Keratinocyte (primary cell): ENCODE measurements at regions not wholly inside any gene's neighbourhood (a gene's known extent, or its start where the extent isn't known, plus 50 kb on each side); places are given as distances from the start of the nearest gene placed in this dataset.

Experiments used
- DNase-seq: peaks from one replicate; pipeline ENCODE4 v3.0.0-alpha.2; 2011; ENCODE audit warnings: low read depth, missing footprints, low spot score
- FAIRE-seq: peaks from 2 replicates; lab custom pipeline; 2011; peaks lifted over from hg19 to GRCh38; lab: Jason Lieb, UNC
- H2AFZ ChIP-seq: 2 replicates; pipeline ENCODE4 v1.6.0; 2012; ENCODE audit warnings: low read length, control low read depth, inconsistent platforms; ENCODE audit not compliant: control insufficient read depth
- H3K27ac ChIP-seq: 2 replicates; pipeline ENCODE4 v1.5.1; 2011; ENCODE audit warnings: low read length; ENCODE audit not compliant: control insufficient read depth, insufficient read depth
- H3K27me3 ChIP-seq: 3 replicates; pipeline ENCODE4 v1.6.0; 2011; ENCODE audit warnings: low read length; ENCODE audit not compliant: control insufficient read depth, insufficient read depth; ENCODE audit errors: extremely low read depth
- H3K36me3 ChIP-seq, 2 experiments: 2 replicates in 1 of 2; 3 replicates in 1 of 2; pipeline ENCODE4 v1.5.1; 2011; ENCODE audit warnings: low read length in 2 of 2, mild to moderate bottlenecking in 1 of 2; ENCODE audit not compliant: control insufficient read depth in 2 of 2, insufficient read depth in 2 of 2; ENCODE audit errors: extremely low read depth in 1 of 2
- H3K4me1 ChIP-seq: 3 replicates; pipeline ENCODE4 v1.5.1; 2011; ENCODE audit warnings: low read length; ENCODE audit not compliant: control insufficient read depth, insufficient read depth; ENCODE audit errors: extremely low read depth
- H3K4me2 ChIP-seq: 3 replicates; pipeline ENCODE4 v1.6.0; 2011; ENCODE audit warnings: low read depth, low read length; ENCODE audit not compliant: control insufficient read depth, insufficient read depth; ENCODE audit errors: extremely low read depth
- H3K4me3 ChIP-seq, 3 experiments: fragments of 200-600 bp in 1 of 3; sonication (generic) in 1 of 3; 2 replicates in 2 of 3; 3 replicates in 1 of 3; pipeline ENCODE4 v1.5.1; 2011 to 2016; ENCODE audit warnings: low read length in 3 of 3, mild to moderate bottlenecking in 3 of 3, control low read depth in 2 of 3, inconsistent platforms in 1 of 3, low read depth in 1 of 3, mixed read lengths in 1 of 3, mixed run types in 1 of 3, moderate library complexity in 1 of 3; ENCODE audit not compliant: control insufficient read depth in 2 of 3, insufficient read depth in 2 of 3; ENCODE audit errors: extremely low read depth in 1 of 3
- H3K79me2 ChIP-seq: 2 replicates; pipeline ENCODE4 v1.6.0; 2012; ENCODE audit warnings: low read length; ENCODE audit not compliant: control insufficient read depth, insufficient read depth
- H3K9ac ChIP-seq: 3 replicates; pipeline ENCODE4 v1.6.0; 2011; ENCODE audit warnings: low read length; ENCODE audit not compliant: control insufficient read depth, insufficient read depth; ENCODE audit errors: extremely low read depth
- H3K9me1 ChIP-seq: 3 replicates; pipeline ENCODE4 v1.6.0; 2011; ENCODE audit warnings: low read length; ENCODE audit not compliant: control insufficient read depth, insufficient read depth; ENCODE audit errors: extremely low read depth
- H3K9me3 ChIP-seq: 2 replicates; pipeline ENCODE4 v1.5.1; 2012; ENCODE audit warnings: low read depth, low read length; ENCODE audit not compliant: control insufficient read depth
- H4K20me1 ChIP-seq: 3 replicates; pipeline ENCODE4 v1.6.0; 2011; ENCODE audit warnings: low read length; ENCODE audit not compliant: control insufficient read depth, insufficient read depth; ENCODE audit errors: extremely low read depth
- CTCF ChIP-seq, 3 experiments: IDR thresholded peaks in 1 of 3; conservative IDR thresholded peaks in 1 of 3; optimal IDR thresholded peaks in 1 of 3; 2 replicates in 2 of 3; 3 replicates in 1 of 3; pipeline versions ENCODE3 to v1.5.1; 2011; ENCODE audit warnings: low read length in 3 of 3, mild to moderate bottlenecking in 3 of 3, moderate library complexity in 2 of 3, control low read depth in 1 of 3, inconsistent platforms in 1 of 3; ENCODE audit not compliant: insufficient read depth in 2 of 3; ENCODE audit errors: extremely low read depth in 1 of 3
- EZH2 ChIP-seq: IDR thresholded peaks from one replicate; pipeline ENCODE4 v1.6.1; 2012; ENCODE audit warnings: inconsistent platforms, mild to moderate bottlenecking, low read length, moderate library complexity
- dilution Hi-C: fragments of 300-500 bp; cut with MboI; formaldehyde crosslinking; loops from one replicate; pipeline ENCODE4 v1.7.0; 2020; ENCODE audit warnings: low sequenced_read_pairs; ENCODE audit not compliant: extremely low pct_ligation_motif_present

- Histone ChIP-seq H2AFZ (no peak overlapping the region), H3K9ac (no peak overlapping the region), H3K9me3 (no peaks in the 10 kb centered on the region), H3K27me3 (no peaks in the 10 kb centered on the region), H3K36me3 (no peaks in the 10 kb centered on the region), H3K4me1 (peaks cover 44% of the 10 kb centered on the region), H3K27ac (peak overlapping the region; percentile 0), H3K9me1 (no peaks in the 10 kb centered on the region), H3K4me3 (peak overlapping the region in 1 of 3 experiments; percentile 5), H3K79me2 (no peaks in the 10 kb centered on the region), H3K4me2 (peak overlapping the region; percentile 62), H4K20me1 (no peaks in the 10 kb centered on the region)
- dilution Hi-C loops: no loop called here
- peak in 1 of 3 experiments; percentile 16 for TF ChIP-seq CTCF (optimal IDR thresholded peaks at IDR 0.05 in 1 of 3, IDR thresholded peaks at IDR 0.05 in 1 of 3, conservative IDR thresholded peaks at IDR 0.05 in 1 of 3; ENCODE audit: extremely low read depth in 1 of 3, insufficient read depth in 2 of 3, low read length in 3 of 3)
- no peak for TF ChIP-seq EZH2
- DNase-seq: no peak
- peak; percentile 79 for FAIRE-seq
Measured at GRCh38 chr6:43972179-43972912, 154.9 kb downstream of the MRPL14 start.

GRCh38 chr6:43971776-43972126 is 155.5 kb downstream of the MRPL14 start:
- no peak overlapping the region for H3K27ac ChIP-seq
- H4K20me1 ChIP-seq: no peaks in the 10 kb centered on the region
- no peaks in the 10 kb centered on the region for H3K9me3 ChIP-seq
- dilution Hi-C loops: no loop called here
- H3K4me3 ChIP-seq: no peak overlapping the region
- no peaks in the 10 kb centered on the region for H3K79me2 ChIP-seq
- DNase-seq (no peak), FAIRE-seq (no peak)
- no peaks in the 10 kb centered on the region for H3K27me3 ChIP-seq
- H2AFZ ChIP-seq: no peak overlapping the region
- no peak overlapping the region for H3K4me2 ChIP-seq
- no peak for TF ChIP-seq EZH2
- TF ChIP-seq CTCF (optimal IDR thresholded peaks at IDR 0.05 in 1 of 3, IDR thresholded peaks at IDR 0.05 in 1 of 3, conservative IDR thresholded peaks at IDR 0.05 in 1 of 3; ENCODE audit: extremely low read depth in 1 of 3, insufficient read depth in 2 of 3, low read length in 3 of 3): no peak
- no peaks in the 10 kb centered on the region for H3K9me1 ChIP-seq
- peaks cover 44% of the 10 kb centered on the region for H3K4me1 ChIP-seq
- no peaks in the 10 kb centered on the region for H3K36me3 ChIP-seq
- H3K9ac ChIP-seq: no peak overlapping the region
